ENCODE measurements at regions not wholly inside any gene's neighbourhood (a gene's known extent, or its start where the extent isn't known, plus 50 kb on each side); places are given as distances from the start of the nearest gene placed in this dataset.
A peak's percentile ranks its signal among the peaks of the same experiment; 100 is the strongest.

DNA sequence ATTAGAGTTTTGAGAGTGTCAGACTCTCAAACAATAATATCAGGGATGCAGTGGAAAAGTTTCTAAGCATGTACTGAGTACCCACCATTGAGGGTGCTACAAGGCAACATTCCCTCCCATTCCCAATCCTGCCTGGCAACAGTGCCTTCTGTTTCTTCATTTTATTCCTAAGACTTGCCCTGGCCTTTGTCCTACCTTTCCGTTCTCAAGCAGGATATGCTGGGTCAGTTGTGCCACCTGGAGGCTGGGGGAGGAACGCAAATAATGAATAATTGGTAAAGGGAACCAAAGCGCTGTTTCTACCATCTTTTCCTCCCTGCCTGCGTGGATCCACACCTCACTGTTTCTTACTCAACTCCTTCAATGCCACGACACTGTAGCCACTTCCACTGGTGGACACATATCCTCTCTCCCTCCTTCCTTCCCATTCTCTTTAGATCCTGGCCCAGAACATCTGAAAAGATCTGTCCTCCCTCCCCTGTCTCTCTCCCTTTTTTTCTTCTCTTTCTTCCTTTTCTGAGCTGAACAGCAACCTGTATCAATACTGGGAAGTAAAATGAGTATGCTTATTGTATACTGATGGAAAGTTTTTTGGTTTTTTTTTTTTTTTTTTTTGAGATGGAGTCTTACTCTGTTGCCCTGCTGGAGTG lies 149.5 kb downstream of the C9orf152 start:
- DNase-seq (ENCODE audit: low read depth in 1 of 2, low spot score in 1 of 2) (peak; percentile 62 to 78), ATAC-seq (peak; percentile 94 to 97), FAIRE-seq (no peak)
- Histone ChIP-seq H3K4me1 (peaks cover 10% of the 10 kb centered on the region), H3K4me3 (no peak overlapping the region), H3K4me2 (peak overlapping the region; percentile 6; the same call in 1 of the 3 replicates), H3K27ac (peak overlapping the region in 1 of 2 experiments; percentile 18; a peak in 1 of 6 replicates), H3K9me3 (no peaks in the 10 kb centered on the region)
- POLR2A ChIA-PET: no interaction called here
- 9% methylated on average over 5 of the region's 5 CpGs for WGBS (ENCODE audit: missing lambda C conversion rate)
- TF ChIP-seq, protein P1, sequence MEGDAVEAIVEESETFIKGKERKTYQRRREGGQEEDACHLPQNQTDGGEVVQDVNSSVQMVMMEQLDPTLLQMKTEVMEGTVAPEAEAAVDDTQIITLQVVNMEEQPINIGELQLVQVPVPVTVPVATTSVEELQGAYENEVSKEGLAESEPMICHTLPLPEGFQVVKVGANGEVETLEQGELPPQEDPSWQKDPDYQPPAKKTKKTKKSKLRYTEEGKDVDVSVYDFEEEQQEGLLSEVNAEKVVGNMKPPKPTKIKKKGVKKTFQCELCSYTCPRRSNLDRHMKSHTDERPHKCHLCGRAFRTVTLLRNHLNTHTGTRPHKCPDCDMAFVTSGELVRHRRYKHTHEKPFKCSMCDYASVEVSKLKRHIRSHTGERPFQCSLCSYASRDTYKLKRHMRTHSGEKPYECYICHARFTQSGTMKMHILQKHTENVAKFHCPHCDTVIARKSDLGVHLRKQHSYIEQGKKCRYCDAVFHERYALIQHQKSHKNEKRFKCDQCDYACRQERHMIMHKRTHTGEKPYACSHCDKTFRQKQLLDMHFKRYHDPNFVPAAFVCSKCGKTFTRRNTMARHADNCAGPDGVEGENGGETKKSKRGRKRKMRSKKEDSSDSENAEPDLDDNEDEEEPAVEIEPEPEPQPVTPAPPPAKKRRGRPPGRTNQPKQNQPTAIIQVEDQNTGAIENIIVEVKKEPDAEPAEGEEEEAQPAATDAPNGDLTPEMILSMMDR (IDR thresholded peaks at IDR 0.05): peak; percentile 77
- peak; percentile 96 for TF ChIP-seq RFX5 (IDR thresholded peaks at IDR 0.05)
- peak; percentile 95 for TF ChIP-seq SMC3 (IDR thresholded peaks at IDR 0.05)
- peak; percentile 92 to 98 for TF ChIP-seq RAD21 (conservative IDR thresholded peaks at IDR 0.05 in 1 of 2, IDR thresholded peaks at IDR 0.05 in 1 of 2)
- TF ChIP-seq HOXB13 (CRISPR knock-in tag; IDR thresholded peaks at IDR 0.05; ENCODE audit: low read depth): no peak
- no peak for TF ChIP-seq EP300 (IDR thresholded peaks at IDR 0.05)
- CTCF ChIA-PET: interaction anchor here (0.6 to 20.5 kb wide), 45 partner anchors 9 to 649 kb away, joined by 3 to 343 read pairs (median 4); no protein-coding TSS in a partner anchor

DNA sequence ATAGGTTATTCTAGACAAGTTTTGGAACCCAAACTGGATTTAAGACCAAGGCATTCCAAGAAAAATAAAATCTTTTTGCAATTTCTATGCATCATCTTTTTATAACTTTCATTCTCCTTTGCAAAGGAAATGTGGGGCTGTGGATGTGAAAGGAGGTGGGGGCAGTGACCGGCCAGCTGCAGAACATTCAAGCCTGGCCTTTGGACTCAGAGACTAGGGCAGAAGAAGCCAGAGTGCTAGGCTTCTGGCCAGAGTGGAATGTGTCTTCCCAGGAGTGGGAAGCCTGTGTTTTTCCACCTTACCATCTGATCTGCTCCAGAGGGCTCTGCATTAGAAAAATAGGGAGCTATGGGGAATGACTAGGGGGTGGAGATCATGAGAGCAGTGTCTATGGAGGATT lies 148.5 kb downstream of the C9orf152 start:
- Histone ChIP-seq H3K4me2 (no peak overlapping the region), H3K9me3 (no peaks in the 10 kb centered on the region), H3K4me3 (no peak overlapping the region), H3K27ac (no peak overlapping the region), H3K4me1 (peaks cover 10% of the 10 kb centered on the region)
- FAIRE-seq (no peak), ATAC-seq (no peak), DNase-seq (ENCODE audit: low read depth in 1 of 2, low spot score in 1 of 2) (no peak)
- POLR2A ChIA-PET: no interaction called here
- CTCF ChIA-PET: interaction anchor here (0.6 to 20.5 kb wide), 15 partner anchors 8 to 606 kb away, joined by 3 to 343 read pairs (median 4); no protein-coding TSS in a partner anchor
- TF ChIP-seq FOSL2 (IDR thresholded peaks at IDR 0.05) (no peak), FOSL2 (CRISPR knock-in tag; IDR thresholded peaks at IDR 0.05) (no peak), CEBPB (IDR thresholded peaks at IDR 0.05) (no peak), NPAS2 (CRISPR knock-in tag; IDR thresholded peaks at IDR 0.05; ENCODE audit: borderline replicate concordance) (no peak), MAZ (IDR thresholded peaks at IDR 0.05; ENCODE audit: borderline replicate concordance, low read depth, low read length) (no peak), POLR2A (IDR thresholded peaks at IDR 0.05; ENCODE audit: low read length) (no peak), CBX8 (IDR thresholded peaks at IDR 0.05) (no peak), CBX2 (IDR thresholded peaks at IDR 0.05; ENCODE audit: borderline replicate concordance, low read depth) (no peak)
- 94% methylated on average over 1 of the region's 1 CpG for WGBS (ENCODE audit: missing lambda C conversion rate)

DNA sequence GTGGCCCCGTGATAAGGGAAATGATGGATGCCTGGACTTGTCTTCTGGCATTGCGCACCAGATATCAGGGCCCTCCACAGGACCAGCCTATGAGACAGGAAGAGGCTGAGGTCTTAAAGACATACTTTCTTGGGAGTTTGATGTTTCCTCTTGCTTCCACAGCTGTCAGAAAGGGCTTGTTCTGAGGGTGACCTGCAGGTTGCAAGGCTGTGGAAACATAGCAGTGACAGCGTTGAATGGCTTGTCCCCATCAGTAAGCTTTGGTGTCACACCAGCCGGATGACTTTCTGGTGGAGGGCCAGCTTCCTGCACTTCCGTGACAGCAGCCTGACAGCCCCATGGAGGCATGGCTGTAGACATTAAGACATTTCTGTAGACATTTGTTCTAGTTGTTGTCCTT lies 143.2 kb downstream of the C9orf152 start:
- TF ChIP-seq, protein P1 (IDR thresholded peaks at IDR 0.05): no peak
- TF ChIP-seq POLR2AphosphoS2 (conservative IDR thresholded peaks at IDR 0.05; ENCODE audit: low read length): no peak
- TF ChIP-seq RAD21 (conservative IDR thresholded peaks at IDR 0.05 in 1 of 2, IDR thresholded peaks at IDR 0.05 in 1 of 2): no peak
- TF ChIP-seq KDM1A (IDR thresholded peaks at IDR 0.05; ENCODE audit: low read depth): no peak
- TF ChIP-seq SREBF2 (IDR thresholded peaks at IDR 0.05): no peak
- no peak for TF ChIP-seq HOXB13 (CRISPR knock-in tag; IDR thresholded peaks at IDR 0.05; ENCODE audit: low read depth)
- no peak for TF ChIP-seq TP53 (CRISPR knock-in tag; IDR thresholded peaks at IDR 0.05)
- TF ChIP-seq PHF8 (IDR thresholded peaks at IDR 0.05; ENCODE audit: borderline replicate concordance, low read depth): no peak
- TF ChIP-seq, protein P2, sequence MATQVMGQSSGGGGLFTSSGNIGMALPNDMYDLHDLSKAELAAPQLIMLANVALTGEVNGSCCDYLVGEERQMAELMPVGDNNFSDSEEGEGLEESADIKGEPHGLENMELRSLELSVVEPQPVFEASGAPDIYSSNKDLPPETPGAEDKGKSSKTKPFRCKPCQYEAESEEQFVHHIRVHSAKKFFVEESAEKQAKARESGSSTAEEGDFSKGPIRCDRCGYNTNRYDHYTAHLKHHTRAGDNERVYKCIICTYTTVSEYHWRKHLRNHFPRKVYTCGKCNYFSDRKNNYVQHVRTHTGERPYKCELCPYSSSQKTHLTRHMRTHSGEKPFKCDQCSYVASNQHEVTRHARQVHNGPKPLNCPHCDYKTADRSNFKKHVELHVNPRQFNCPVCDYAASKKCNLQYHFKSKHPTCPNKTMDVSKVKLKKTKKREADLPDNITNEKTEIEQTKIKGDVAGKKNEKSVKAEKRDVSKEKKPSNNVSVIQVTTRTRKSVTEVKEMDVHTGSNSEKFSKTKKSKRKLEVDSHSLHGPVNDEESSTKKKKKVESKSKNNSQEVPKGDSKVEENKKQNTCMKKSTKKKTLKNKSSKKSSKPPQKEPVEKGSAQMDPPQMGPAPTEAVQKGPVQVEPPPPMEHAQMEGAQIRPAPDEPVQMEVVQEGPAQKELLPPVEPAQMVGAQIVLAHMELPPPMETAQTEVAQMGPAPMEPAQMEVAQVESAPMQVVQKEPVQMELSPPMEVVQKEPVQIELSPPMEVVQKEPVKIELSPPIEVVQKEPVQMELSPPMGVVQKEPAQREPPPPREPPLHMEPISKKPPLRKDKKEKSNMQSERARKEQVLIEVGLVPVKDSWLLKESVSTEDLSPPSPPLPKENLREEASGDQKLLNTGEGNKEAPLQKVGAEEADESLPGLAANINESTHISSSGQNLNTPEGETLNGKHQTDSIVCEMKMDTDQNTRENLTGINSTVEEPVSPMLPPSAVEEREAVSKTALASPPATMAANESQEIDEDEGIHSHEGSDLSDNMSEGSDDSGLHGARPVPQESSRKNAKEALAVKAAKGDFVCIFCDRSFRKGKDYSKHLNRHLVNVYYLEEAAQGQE (IDR thresholded peaks at IDR 0.05): no peak
- TF ChIP-seq CHD4 (IDR thresholded peaks at IDR 0.05; ENCODE audit: borderline replicate concordance): no peak
- ATAC-seq: no peak
- WGBS (ENCODE audit: missing lambda C conversion rate): 92% methylated on average over 5 of the region's 5 CpGs

More for the DNA sequence above, 143.2 kb downstream of the C9orf152 start:
- H3K4me2 ChIP-seq: no peak overlapping the region
- FAIRE-seq (no peak), DNase-seq (ENCODE audit: low read depth in 1 of 2, low spot score in 1 of 2) (no peak)
- no peak overlapping the region for H3K4me3 ChIP-seq
- CTCF ChIA-PET: interaction anchor here (1.0 to 20.5 kb wide), 2 partner anchors 88 to 158 kb away, joined by 3 to 343 read pairs; no protein-coding TSS in a partner anchor
- H3K4me1 ChIP-seq: peaks cover 10% of the 10 kb centered on the region; the same call in 2 of the 3 replicates
- no peak overlapping the region for H3K27ac ChIP-seq
- POLR2A ChIA-PET: no interaction called here
- H3K9me3 ChIP-seq: no peaks in the 10 kb centered on the region

All from A549 (cell line).